ENCODE measurements at regions not wholly inside any gene's neighbourhood (a gene's known extent, or its start where the extent isn't known, plus 50 kb on each side); places are given as distances from the start of the nearest gene placed in this dataset.

- DNase-seq = no peak
Observed at GRCh38 chr1:69312055-69312732, 255.5 kb upstream of the LRRC7 start.

- no peak for DNase-seq
Observed at GRCh38 chr1:69313118-69313517, 254.6 kb upstream of the LRRC7 start.

- DNase-seq = no peak
Observed at GRCh38 chr1:69315416-69315815, 252.3 kb upstream of the LRRC7 start.

- no peak for DNase-seq
Observed at GRCh38 chr1:69315823-69316222, 251.9 kb upstream of the LRRC7 start.

GRCh38 chr1:69319287-69319686 is 248.4 kb upstream of the LRRC7 start:
- no peak for DNase-seq

- no peak for DNase-seq
Observed at GRCh38 chr1:69320757-69321211, 246.9 kb upstream of the LRRC7 start.

- DNase-seq = no peak
Observed at GRCh38 chr1:69321311-69321710, 246.4 kb upstream of the LRRC7 start.

- no peak for DNase-seq
Observed at GRCh38 chr1:69328186-69328585, 239.5 kb upstream of the LRRC7 start.

GRCh38 chr1:69363236-69363635 is 204.5 kb upstream of the LRRC7 start:
- DNase-seq = no peak

- DNase-seq = no peak
Observed at GRCh38 chr1:69373520-69373919, 194.2 kb upstream of the LRRC7 start.

GRCh38 chr1:69376408-69376807 is 191.3 kb upstream of the LRRC7 start:
- DNase-seq = no peak

GRCh38 chr1:69377507-69377906 is 190.2 kb upstream of the LRRC7 start:
- DNase-seq = no peak

GRCh38 chr1:69388044-69388443 is 179.7 kb upstream of the LRRC7 start:
- DNase-seq = no peak

GRCh38 chr1:69400128-69400527 is 167.6 kb upstream of the LRRC7 start:
- DNase-seq = no peak

GRCh38 chr1:69401879-69402278 is 165.8 kb upstream of the LRRC7 start:
- no peak for DNase-seq

GRCh38 chr1:69403756-69404320 is 163.9 kb upstream of the LRRC7 start:
- DNase-seq = no peak

GRCh38 chr1:69404486-69404885 is 163.2 kb upstream of the LRRC7 start:
- DNase-seq = no peak

GRCh38 chr1:69406244-69406643 is 161.5 kb upstream of the LRRC7 start:
- no peak for DNase-seq

GRCh38 chr1:69409731-69410456 is 157.8 kb upstream of the LRRC7 start:
- DNase-seq = no peak

GRCh38 chr1:69410457-69410850 is 157.3 kb upstream of the LRRC7 start:
- no peak for DNase-seq

GRCh38 chr1:69410893-69411292 is 156.8 kb upstream of the LRRC7 start:
- no peak for DNase-seq

GRCh38 chr1:69411617-69412016 is 156.1 kb upstream of the LRRC7 start:
- no peak for DNase-seq

GRCh38 chr1:69413129-69413528 is 154.6 kb upstream of the LRRC7 start:
- no peak for DNase-seq

Data from hypothalamus (tissue), 51 donors.